GM19351 (cell line): ENCODE measurements at regions not wholly inside any gene's neighbourhood (a gene's known extent, or its start where the extent isn't known, plus 50 kb on each side); places are given as distances from the start of the nearest gene placed in this dataset.
"Not testable (repeated sequence)": the region's sequence is repeated elsewhere in the genome, so short reads cannot be mapped to it uniquely, and the experiment has no call there.

Experiments
- ATAC-seq: cut with Tn5 transposase; IDR thresholded peaks from one replicate; pipeline ENCODE4 v1.9.1; 2021; ENCODE audit warnings: mild to moderate bottlenecking, moderate library complexity; ENCODE audit not compliant: unreplicated experiment

- ATAC-seq, result no peak
Observed at GRCh38 chr4:4670869-4671268, 129.0 kb upstream of the STX18 start.

DNA sequence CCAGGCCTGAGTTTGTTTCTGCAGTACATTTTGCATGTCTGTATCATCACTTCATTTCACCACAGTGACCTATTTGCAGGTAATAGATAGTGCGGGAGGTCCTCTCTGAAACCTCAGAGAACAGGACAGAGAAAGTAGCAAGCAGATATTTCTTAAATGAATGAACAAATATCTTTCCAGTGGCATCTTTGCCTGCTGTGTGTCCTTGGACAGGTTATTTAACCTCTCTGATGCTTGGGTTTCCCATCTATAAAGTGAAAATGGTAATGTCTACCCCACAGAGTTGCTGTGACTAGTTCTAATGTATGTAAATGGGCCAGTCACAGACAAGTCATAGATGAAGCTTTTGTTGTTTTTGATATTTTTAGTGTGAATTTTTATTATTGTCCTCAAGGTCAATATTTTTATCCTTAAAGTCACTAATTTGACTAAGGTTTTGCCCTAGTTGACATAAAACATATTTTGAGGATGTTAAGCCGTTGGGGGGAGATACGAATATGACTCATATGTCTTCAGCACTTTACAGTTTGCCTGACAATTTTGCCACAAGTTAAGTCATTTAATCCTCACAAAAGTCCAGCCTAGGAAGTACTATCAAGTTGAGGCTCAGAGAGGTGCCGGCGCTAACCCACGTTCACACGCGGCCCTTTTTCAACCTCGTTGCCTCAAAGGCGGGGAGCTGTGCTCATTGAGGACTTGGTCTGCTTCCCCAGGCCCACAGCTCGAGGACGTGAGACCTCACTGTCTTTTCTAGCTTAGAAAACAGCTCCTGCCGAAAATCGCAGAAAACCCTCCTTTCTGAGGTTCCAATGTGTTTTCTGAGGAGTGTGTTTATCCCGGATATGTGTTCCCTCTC, 126.7 kb upstream of the STX18 start:
- ATAC-seq, result no peak

DNA sequence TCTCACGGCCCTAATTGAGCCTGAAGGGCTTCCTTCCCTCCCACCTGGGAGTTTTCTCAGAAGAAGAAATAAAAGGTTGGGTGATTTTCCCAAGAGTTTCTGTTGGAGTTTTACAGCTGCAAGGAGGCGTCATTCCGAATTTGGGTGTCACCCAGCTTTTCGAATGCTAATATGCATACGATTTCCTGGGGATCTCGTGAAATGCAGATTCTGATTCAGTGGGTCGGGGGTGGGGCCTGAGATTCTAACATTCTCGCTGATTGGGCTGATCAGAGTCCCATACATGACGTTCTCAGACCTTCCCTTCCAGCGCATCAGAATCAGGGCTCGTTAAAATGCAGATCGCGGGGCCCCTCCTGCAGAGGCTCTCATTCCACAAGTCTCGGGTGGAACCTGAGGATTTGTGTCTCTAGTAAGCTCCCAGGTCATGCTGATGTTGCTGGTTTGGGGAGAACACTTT, 125.8 kb upstream of the STX18 start:
- ATAC-seq, result no peak

- no peak for ATAC-seq
Observed at GRCh38 chr4:4666693-4667621, 125.1 kb upstream of the STX18 start.

DNA sequence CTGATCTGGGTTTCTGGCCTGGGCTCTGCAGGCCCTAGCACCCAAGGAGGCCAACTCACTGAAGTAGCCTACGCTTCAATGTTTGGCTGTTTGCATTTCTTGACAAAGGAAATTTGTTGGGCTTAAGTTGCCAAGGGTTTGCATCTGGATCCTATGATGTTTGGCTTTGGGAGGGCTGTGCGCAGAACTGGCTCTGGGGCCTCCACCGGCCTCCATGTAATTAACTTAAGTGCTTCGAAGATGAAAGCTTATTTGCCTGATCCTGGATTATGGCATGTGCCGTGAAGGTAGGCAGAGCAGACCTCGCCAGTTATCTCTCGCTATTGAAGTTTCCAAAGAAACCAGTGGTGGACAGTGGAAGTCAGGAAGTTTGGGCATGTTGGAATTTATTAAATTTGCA, 124.3 kb upstream of the STX18 start:
- no peak for ATAC-seq

GRCh38 chr4:4664234-4664633, 122.4 kb upstream of the STX18 start:
- ATAC-seq, result no peak

DNA sequence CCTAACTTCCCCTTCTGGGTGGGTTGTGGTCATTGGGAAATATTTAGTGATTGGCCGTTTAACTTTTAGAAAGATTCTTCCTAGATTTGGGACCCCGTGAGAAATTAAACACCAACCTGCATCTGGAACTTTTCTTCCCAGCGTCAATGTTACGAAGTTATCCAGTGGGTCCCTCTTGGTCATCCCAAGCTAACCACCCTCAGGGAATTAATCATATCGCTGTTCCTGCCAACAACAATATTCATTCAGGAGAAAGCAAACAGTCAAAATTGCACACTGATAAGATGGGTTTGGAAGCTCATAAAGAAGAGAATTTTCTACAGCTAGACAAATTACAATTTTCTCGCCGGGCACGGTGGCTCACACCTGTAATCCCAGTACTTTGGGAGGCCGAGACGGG, 121.2 kb upstream of the STX18 start:
- no peak for ATAC-seq

- no peak for ATAC-seq
Observed at GRCh38 chr4:4662230-4662629, 120.4 kb upstream of the STX18 start.

- ATAC-seq, result no peak
Observed at GRCh38 chr4:4659871-4660651, 118.2 kb upstream of the STX18 start.

DNA sequence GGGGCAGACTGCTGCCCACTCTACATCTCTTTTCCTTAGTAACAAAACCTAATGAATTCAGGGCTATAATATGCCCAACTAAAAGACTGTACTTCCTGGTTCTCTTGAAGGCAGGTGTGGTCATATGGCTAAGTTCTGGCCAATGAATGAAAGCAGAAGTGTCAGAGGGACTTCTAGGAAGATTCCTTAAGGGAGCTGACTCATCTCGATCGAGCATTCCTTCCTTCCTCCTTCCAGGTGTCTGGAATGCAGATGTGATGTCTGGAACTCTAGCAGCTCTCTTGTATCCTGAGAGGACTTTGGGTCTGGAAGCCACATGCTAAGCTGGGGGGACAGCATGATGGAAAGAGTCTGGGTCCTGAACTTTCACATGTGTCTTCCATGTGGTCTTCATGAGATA, 116.2 kb upstream of the STX18 start:
- no peak for ATAC-seq

DNA sequence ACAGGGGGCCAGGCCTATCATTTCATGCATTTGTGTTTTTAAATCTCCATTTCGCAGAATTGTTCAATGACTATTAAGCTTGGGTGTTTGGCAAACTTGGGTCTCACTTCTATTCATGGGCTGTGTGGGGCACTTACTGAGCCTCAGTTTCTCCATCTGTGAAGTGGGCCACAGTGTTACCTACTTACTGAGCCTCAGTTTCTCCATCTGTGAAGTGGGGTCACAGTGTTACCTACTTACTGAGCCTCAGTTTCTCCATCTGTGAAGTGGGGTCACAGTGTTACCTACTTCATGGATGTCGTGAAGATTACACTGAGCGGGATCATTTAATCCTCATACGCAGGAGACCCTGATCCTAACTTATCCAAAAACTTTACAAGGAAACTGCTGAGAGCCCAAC, 115.1 kb upstream of the STX18 start:
- ATAC-seq, result no peak

GRCh38 chr4:4655901-4656300, 114.1 kb upstream of the STX18 start:
- ATAC-seq, result no peak

DNA sequence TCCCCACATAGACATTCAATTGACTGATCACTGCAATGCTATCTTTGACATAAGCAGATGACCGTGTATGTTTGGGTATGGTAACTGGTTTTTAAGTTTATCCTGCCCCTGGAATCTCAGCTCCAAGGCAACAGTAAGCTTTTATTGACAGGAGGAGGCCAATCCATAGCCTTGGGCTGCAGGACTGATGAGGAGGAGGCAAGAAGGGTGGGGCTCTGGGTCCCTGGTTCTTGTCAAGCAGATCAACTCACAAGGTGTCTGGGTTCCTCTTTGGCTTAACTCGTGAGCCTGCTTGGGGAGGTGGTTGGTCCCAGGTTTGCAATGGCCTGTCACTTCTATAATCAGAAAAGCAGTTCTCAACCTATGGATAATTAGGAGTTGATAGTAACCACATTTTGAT, 113.2 kb upstream of the STX18 start:
- no peak for ATAC-seq

DNA sequence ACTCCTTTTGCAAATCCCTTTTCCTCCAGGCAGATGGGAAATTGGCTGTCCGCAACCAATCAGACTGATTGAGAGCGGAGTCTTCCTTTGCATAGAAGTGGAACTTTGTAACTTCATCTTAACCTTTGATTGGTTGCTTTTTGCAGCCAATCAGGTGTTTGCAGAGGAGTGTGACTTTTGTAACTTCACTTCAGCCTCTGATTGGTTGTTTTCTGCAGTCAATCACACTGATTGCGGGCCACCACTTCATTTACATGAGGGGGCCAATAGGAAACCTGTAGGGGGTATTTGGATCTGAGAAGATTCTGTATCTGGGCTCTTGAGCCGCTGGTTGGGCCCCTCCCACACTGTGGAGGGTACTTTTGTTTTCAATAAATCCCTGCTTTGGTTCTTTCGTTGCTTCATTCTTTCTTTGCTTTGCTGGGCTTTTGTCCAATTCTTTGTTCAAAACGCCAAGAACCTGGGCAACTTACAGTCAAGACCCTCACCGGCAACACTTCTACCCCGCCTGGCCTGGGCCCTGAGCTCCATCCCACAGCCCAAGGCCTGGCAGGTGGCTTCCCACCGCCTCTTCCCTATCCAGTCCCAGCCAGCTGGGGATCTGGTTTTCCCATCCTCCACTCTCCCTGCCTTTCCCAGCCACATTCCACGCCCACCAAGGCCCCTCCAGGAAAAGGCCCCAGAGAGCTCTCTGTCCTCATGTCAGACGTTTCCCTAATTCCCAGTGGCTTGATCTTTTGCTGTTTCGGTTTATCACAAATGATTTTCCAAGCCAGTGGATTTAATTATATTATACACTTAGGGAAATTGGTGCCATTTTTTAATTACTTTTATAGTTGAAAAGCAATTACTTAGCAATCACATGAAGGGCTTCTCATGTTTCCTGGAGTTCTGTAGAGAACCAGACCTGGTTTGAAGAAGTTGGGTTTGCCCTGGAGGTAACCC, 110.2 kb upstream of the STX18 start:
- no peak for ATAC-seq

GRCh38 chr4:4647041-4647440, 105.2 kb upstream of the STX18 start:
- no peak for ATAC-seq

- ATAC-seq, result no peak
Observed at GRCh38 chr4:4645743-4646142, 103.9 kb upstream of the STX18 start.

- not testable (repeated sequence) for ATAC-seq
Observed at GRCh38 chr4:4644277-4644676, 102.4 kb upstream of the STX18 start.

DNA sequence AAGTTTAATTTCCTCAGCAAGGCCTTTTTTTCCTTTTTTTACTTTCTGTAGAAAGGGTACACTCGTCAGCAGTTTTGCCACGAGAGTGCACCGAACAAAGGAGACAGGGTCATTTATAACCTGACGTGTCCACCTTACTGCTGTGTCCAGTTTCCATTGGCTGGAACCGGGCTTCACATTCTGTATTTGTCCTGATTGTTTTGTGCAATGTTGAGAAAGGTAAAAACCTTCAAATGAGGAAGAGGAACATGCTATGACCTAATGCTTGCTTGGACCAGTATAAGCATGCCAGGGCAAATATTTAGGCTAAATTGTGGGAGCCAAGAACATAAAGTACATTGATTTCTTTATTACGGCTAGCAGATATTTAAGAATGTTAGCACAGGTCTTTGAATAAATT, 101.9 kb upstream of the STX18 start:
- ATAC-seq, result not testable (repeated sequence)

GRCh38 chr4:4643306-4643705, 101.5 kb upstream of the STX18 start:
- no peak for ATAC-seq

DNA sequence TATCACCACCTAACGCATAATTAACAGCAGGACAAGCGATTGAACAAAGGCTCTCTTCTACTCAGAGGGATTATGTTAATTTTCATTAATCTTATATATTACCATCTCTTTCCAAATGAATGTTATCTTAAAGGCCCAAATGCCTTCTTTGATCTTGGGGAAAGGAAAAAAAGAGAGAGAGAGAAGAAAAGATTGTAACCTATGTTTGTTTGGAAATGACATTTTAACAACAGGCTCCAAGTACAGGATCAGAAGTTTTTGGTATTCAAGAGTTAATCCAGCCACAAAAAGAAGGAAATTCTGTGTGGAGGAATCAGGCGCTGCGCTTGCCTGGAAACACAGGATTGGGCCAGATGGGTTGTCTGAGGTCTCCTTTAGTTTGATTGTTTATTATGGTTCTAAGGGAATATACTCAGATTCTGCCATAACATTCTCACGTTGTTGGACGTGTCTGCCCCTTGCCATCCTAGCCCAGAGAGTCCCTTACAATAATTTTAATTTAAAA, 100.7 kb upstream of the STX18 start:
- ATAC-seq, result no peak
